ENCODE measurements at regions not wholly inside any gene's neighbourhood (a gene's known extent, or its start where the extent isn't known, plus 50 kb on each side); places are given as distances from the start of the nearest gene placed in this dataset.

- no peak for TF ChIP-seq ZSCAN30 (CRISPR knock-in tag; IDR thresholded peaks at IDR 0.05)
- TF ChIP-seq MAX (IDR thresholded peaks at IDR 0.05), result peak; percentile 83
- TF ChIP-seq, protein P1, sequence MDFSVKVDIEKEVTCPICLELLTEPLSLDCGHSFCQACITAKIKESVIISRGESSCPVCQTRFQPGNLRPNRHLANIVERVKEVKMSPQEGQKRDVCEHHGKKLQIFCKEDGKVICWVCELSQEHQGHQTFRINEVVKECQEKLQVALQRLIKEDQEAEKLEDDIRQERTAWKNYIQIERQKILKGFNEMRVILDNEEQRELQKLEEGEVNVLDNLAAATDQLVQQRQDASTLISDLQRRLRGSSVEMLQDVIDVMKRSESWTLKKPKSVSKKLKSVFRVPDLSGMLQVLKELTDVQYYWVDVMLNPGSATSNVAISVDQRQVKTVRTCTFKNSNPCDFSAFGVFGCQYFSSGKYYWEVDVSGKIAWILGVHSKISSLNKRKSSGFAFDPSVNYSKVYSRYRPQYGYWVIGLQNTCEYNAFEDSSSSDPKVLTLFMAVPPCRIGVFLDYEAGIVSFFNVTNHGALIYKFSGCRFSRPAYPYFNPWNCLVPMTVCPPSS (IDR thresholded peaks at IDR 0.05), result no peak
- no peak for TF ChIP-seq PHB2 (IDR thresholded peaks at IDR 0.05; ENCODE audit: partially characterized antibody)
- TF ChIP-seq PAXIP1 (CRISPR knock-in tag; conservative IDR thresholded peaks at IDR 0.05), result peak; percentile 97
- TF ChIP-seq DMAP1 (CRISPR knock-in tag; IDR thresholded peaks at IDR 0.05), result no peak
- TF ChIP-seq RCOR2 (CRISPR knock-in tag; IDR thresholded peaks at IDR 0.05), result peak; percentile 97
- peak; percentile 37; the same call in 1 of the 2 replicates for TF ChIP-seq TAF1 (CRISPR knock-in tag; IDR thresholded peaks at IDR 0.05)
- TF ChIP-seq, protein P2, sequence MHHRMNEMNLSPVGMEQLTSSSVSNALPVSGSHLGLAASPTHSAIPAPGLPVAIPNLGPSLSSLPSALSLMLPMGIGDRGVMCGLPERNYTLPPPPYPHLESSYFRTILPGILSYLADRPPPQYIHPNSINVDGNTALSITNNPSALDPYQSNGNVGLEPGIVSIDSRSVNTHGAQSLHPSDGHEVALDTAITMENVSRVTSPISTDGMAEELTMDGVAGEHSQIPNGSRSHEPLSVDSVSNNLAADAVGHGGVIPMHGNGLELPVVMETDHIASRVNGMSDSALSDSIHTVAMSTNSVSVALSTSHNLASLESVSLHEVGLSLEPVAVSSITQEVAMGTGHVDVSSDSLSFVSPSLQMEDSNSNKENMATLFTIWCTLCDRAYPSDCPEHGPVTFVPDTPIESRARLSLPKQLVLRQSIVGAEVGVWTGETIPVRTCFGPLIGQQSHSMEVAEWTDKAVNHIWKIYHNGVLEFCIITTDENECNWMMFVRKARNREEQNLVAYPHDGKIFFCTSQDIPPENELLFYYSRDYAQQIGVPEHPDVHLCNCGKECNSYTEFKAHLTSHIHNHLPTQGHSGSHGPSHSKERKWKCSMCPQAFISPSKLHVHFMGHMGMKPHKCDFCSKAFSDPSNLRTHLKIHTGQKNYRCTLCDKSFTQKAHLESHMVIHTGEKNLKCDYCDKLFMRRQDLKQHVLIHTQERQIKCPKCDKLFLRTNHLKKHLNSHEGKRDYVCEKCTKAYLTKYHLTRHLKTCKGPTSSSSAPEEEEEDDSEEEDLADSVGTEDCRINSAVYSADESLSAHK (CRISPR knock-in tag; IDR thresholded peaks at IDR 0.05; ENCODE audit: borderline replicate concordance), result no peak
- no peak for TF ChIP-seq ZNF572 (CRISPR knock-in tag; IDR thresholded peaks at IDR 0.05)
- no peak for TF ChIP-seq U2AF2 (IDR thresholded peaks at IDR 0.05; ENCODE audit: low read depth, low read length)
- no peak for TF ChIP-seq HNRNPH1 (optimal IDR thresholded peaks at IDR 0.05; ENCODE audit: low read depth, low read length)
- no peak for TF ChIP-seq FIP1L1 (IDR thresholded peaks at IDR 0.05; ENCODE audit: borderline replicate concordance, insufficient read depth, low read depth, low read length)
- no peak for TF ChIP-seq SUZ12 (IDR thresholded peaks at IDR 0.05; ENCODE audit: low read depth, low read length)
- TF ChIP-seq ZNF362 (CRISPR knock-in tag; IDR thresholded peaks at IDR 0.05; ENCODE audit: borderline replicate concordance), result peak; percentile 51; the same call in 1 of the 2 replicates
- peak; percentile 97; the same call in 1 of the 2 replicates for TF ChIP-seq MEIS1 (CRISPR knock-in tag; IDR thresholded peaks at IDR 0.05; ENCODE audit: borderline replicate concordance)
- 0 out of 2 replicates have a peak, but pooled peaks have one; percentile 79 for TF ChIP-seq ZNF780A (CRISPR knock-in tag; IDR thresholded peaks at IDR 0.05)
- peak; percentile 94 for TF ChIP-seq HOXA3 (CRISPR knock-in tag; IDR thresholded peaks at IDR 0.05)
- TF ChIP-seq ZNF232 (CRISPR knock-in tag; IDR thresholded peaks at IDR 0.05; ENCODE audit: borderline replicate concordance), result peak; percentile 54; the same call in 1 of the 2 replicates
- TF ChIP-seq YEATS4 (CRISPR knock-in tag; IDR thresholded peaks at IDR 0.05; ENCODE audit: borderline replicate concordance), result peak; percentile 60; the same call in 1 of the 2 replicates
- no peak for TF ChIP-seq RFX3 (CRISPR knock-in tag; IDR thresholded peaks at IDR 0.05)
These were observed 127.9 kb upstream of the SLC45A1 start (continued) for GRCh38 chr1:8189931-8190483.
